ENCODE measurements at regions not wholly inside any gene's neighbourhood (a gene's known extent, or its start where the extent isn't known, plus 50 kb on each side); places are given as distances from the start of the nearest gene placed in this dataset.

DNA sequence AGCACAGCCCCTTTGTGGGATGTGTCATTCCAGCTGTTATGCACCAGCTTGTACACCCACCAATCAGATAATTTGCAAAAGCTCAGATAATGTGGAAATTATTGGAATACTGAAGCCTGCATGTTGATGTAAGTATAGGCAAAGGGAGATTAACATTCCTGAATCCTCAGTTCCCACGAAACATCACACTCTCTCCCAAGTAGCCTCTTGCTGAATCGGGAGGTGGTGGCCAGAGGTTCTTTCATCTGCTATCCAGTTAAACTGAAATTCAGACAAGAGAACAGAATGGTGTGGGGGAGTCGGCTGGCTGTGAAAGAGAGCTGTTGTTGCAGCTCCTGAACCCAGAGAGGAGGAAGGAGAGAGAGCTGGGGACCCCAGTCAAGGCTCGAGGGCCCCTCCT lies 170.9 kb downstream of the ZBTB18 start:
- TF ChIP-seq CTCF (IDR thresholded peaks at IDR 0.05) (no peak), POLR2A (IDR thresholded peaks at IDR 0.05) (no peak)

Data from lower leg skin (tissue), 3 donors.